Left lung (tissue), 4 donors: ENCODE measurements at regions not wholly inside any gene's neighbourhood (a gene's known extent, or its start where the extent isn't known, plus 50 kb on each side); places are given as distances from the start of the nearest gene placed in this dataset.

ENCODE experiments used
- ATAC-seq: fragments of 200-7000 bp; cut with Tn5 transposase; one replicate; pipeline ENCODE4 v1.9.1; 2020; ENCODE audit warnings: moderate library complexity
- DNase-seq, 4 donors: peaks; one replicate each; pipeline ENCODE4 v3.0.0-alpha.2; 2013 to 2020
- H3K27ac ChIP-seq, 2 donors: fragments of 200-600 bp; sonication (generic) in 1 of 2; one replicate each; pipeline versions ENCODE4 v1.5.0 to v1.8.0; 2020 to 2021
- H3K27me3 ChIP-seq, 2 donors: fragments of 200-600 bp; sonication (generic) in 1 of 2; one replicate each; pipeline versions ENCODE4 v1.5.0 to v1.8.0; 2020 to 2021
- H3K36me3 ChIP-seq, 2 donors: fragments of 200-600 bp; sonication (generic) in 1 of 2; one replicate each; pipeline versions ENCODE4 v1.5.0 to v1.8.0; 2020 to 2021
- H3K4me1 ChIP-seq, 2 donors: fragments of 200-600 bp; one replicate each; pipeline ENCODE4 v1.8.0; 2021
- H3K4me3 ChIP-seq, 2 donors: fragments of 200-600 bp; sonication (generic) in 1 of 2; one replicate each; pipeline versions ENCODE4 v1.5.0 to v1.8.0; 2020 to 2021; ENCODE audit warnings: mild to moderate bottlenecking in 1 of 2
- H3K9me3 ChIP-seq, 2 donors: fragments of 200-600 bp; sonication (generic) in 1 of 2; one replicate each; pipeline versions ENCODE4 v1.5.0 to v1.8.0; 2020 to 2021
- intact Hi-C, 2 donors: fragments of 100-400 bp; cut with DNase I; formaldehyde crosslinking; loops; one replicate each; pipeline versions ENCODE4 v1.11.2 to v1.14.2; 2022
- TF ChIP-seq, protein P1 (sequence below), 2 donors: fragments of 200-600 bp; sonication (generic) in 1 of 2; IDR thresholded peaks; one replicate each; pipeline versions ENCODE4 v1.5.0 to v1.8.0; 2021; ENCODE audit warnings: antibody characterized with exemption in 2 of 2
- donor health status: DM: no; HTN: yes; CAD: no.
- donor health status: DM: no; HTN: no; CAD: no.

DNA sequence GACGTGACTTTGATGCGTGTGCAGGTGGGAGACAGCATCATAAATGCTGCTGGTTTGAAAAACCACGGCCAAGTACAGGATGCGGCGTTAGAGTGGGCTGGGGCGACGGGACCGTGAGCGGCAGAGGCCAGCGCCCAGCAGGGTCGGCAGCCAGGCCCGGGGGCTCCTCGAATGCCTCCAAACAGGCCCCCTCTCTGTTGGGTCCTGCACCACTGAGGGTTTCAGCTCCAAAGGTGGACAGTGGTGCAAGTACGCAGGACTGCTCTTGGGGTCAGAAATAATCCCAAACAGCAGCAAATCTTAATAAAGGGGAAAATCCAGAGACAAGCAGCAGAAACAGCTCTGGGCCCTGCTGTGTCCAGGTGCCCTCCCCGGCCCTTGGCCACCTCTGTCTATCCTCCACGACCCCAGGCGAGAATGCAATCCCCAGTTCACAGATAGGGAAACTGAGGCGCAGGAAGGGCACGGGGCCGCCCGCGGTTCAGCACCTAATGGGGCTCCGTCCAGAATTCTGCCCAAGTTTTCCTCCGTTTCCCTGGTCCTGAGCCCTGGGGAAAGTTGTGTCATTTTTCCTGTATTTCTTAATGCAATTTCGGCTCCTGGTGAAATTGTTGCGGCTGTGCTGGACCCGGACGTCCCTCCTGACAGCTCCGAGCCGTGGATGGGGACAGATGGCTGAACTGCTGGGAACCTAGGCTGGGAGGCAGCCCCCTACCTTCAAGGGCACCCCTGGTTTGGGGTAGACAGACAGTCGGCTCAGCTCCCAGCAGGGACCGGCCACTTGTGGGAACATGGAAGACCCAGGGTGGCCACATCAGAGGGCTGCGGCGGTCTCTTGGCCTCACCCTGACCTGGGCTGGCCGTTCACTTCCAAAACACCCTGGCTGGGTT is 97.4 kb downstream of the FOXL3 start:
- no peaks in the 10 kb centered on the region for H3K4me1 ChIP-seq
- no peak overlapping the region for H3K4me3 ChIP-seq
- H3K36me3 ChIP-seq, result no peaks in the 10 kb centered on the region
- no peak for ATAC-seq
- DNase-seq, result peak in 1 of 4 donors; percentile 68
- no peaks in the 10 kb centered on the region for H3K27me3 ChIP-seq
- no peak overlapping the region for H3K27ac ChIP-seq
- TF ChIP-seq, protein P1, sequence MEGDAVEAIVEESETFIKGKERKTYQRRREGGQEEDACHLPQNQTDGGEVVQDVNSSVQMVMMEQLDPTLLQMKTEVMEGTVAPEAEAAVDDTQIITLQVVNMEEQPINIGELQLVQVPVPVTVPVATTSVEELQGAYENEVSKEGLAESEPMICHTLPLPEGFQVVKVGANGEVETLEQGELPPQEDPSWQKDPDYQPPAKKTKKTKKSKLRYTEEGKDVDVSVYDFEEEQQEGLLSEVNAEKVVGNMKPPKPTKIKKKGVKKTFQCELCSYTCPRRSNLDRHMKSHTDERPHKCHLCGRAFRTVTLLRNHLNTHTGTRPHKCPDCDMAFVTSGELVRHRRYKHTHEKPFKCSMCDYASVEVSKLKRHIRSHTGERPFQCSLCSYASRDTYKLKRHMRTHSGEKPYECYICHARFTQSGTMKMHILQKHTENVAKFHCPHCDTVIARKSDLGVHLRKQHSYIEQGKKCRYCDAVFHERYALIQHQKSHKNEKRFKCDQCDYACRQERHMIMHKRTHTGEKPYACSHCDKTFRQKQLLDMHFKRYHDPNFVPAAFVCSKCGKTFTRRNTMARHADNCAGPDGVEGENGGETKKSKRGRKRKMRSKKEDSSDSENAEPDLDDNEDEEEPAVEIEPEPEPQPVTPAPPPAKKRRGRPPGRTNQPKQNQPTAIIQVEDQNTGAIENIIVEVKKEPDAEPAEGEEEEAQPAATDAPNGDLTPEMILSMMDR (IDR thresholded peaks at IDR 0.05), result no peak
- H3K9me3 ChIP-seq, result peaks cover 0 to 26% of the 10 kb centered on the region in 2 donors
- intact Hi-C loops, result no loop called here

DNA sequence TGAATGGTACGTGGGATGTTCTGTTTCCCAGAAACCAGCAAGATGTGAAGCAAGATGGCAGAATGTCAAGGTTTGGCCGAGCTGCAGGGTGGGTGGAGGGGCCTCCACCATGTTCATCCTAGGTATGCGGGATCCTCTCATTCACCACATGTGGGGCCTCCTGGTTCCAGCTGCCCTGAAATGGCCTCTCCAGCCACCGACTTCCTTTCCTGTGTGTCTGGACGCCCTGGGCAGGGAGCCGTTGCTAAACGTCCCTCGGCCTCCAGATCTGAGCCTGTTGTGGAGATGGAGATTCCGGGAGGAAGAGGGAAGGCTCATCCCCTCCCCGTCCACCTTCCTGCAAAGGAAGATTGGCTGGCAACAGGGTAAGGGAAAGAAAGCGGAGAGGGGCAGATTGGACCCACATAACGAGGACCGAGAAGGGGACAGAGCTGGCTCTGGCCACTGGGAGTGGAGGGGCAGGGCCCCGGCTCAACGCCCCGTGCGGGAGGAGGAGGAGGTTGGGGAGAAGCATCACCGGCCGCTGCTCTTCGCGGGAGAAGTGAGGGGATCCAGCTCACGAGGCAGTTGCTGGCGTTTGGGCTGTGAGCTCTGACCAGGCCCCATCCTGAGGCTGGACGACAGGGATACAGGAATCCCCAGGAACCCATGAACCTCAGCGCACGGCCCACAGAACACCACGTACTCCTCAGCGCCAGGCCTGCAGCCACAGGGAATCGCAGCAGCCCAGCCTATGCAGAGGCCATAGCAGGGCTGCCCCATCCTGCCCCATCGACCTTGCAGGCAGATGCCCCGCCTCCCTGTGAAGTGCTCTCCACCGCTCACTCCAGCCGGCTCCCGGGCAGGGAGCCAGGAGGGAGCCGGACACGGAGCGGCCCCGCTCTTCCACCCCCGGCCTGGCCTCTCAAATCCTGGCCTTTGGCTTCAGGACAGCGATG is 98.3 kb downstream of the FOXL3 start:
- Histone ChIP-seq H3K9me3 (peaks cover 0 to 30% of the 10 kb centered on the region in 2 donors), H3K36me3 (no peaks in the 10 kb centered on the region), H3K4me3 (no peak overlapping the region), H3K27ac (no peak overlapping the region), H3K4me1 (no peaks in the 10 kb centered on the region), H3K27me3 (no peaks in the 10 kb centered on the region)
- TF ChIP-seq, protein P1 (IDR thresholded peaks at IDR 0.05), result no peak
- ATAC-seq (peak; percentile 97), DNase-seq (peak in 3 of 4 donors; percentile 70 to 90 (median 73))
- intact Hi-C loops, result no loop called here

DNA sequence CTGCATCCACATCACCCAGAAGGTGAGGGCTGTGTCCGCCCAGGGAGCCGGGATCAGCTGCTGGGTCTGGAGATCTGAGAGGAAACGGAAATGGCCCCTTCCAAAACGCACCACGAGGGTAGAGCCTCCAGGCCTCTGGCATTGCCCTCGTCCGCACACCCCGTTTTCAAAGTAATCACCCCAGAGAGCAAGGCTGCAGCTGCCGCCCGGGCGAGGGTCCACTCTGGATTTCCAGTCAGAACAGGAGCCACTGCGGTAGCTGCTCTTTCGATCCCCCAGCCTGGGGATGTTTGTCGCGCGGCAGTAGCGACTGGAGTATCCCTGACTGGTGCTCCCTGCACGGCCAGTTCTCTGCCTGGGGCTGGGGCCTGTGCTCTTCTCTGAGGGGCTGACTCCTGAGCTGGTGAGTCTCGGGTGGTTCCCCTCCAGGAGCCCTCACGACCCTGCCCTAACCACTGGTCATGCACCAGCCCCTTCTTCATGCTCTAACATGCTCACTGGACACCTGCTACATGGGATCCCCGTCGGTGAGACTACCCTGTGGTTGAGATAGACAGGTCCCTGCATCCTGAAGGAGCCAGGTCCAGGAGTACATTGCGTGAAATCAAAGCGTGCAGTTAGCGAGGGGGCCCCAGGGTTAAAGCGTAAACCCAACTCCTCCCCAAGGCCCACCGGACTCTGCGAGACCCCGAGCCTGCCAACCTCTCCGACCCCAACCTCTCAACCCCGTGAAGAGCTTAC is 99.2 kb downstream of the FOXL3 start:
- intact Hi-C loops, result no loop called here
- H3K4me1 ChIP-seq, result no peaks in the 10 kb centered on the region
- H3K9me3 ChIP-seq, result peaks cover 0 to 21% of the 10 kb centered on the region in 2 donors
- H3K27me3 ChIP-seq, result no peaks in the 10 kb centered on the region
- H3K27ac ChIP-seq, result no peak overlapping the region
- no peak for ATAC-seq
- TF ChIP-seq, protein P1 (IDR thresholded peaks at IDR 0.05), result no peak
- DNase-seq, result peak in 1 of 4 donors; percentile 62
- H3K4me3 ChIP-seq, result no peak overlapping the region
- H3K36me3 ChIP-seq, result no peaks in the 10 kb centered on the region

DNA sequence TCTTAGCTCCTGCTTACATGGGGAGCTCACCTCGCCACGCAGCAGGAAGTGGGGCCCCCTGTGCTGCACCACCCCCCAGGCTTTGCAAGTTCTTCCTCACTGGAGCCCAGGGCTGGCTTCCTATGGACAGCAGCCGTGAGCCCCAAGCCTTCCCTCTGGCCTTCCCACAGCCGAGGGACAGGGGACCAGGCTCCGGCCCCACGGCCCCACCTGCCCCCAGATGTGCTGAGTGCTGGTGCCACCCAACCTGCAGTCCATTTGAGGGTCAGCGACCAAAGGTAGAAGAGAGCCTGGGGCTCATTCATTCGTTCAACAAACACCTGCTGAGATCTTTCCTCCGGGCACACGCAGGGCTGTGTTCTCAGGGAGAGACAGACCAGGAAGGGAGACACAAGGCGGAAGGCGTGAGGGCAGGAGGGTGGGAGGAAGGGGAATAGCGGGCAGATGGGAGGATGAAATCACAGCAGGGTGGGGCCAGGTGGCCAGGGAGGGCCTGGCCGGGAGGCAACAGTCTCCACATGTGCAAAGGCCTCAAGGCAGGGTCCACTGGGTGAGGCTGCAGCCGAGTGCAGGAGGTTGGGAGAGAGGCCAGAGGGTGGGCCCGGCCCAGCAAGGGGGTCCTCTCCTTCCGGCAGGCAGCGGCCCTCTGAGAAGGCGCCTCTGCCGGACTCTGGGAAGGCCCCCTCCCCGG is 100.1 kb downstream of the FOXL3 start:
- Histone ChIP-seq H3K36me3 (no peaks in the 10 kb centered on the region), H3K4me3 (no peak overlapping the region), H3K4me1 (no peaks in the 10 kb centered on the region), H3K27ac (no peak overlapping the region), H3K9me3 (peaks cover 0 to 18% of the 10 kb centered on the region in 2 donors), H3K27me3 (no peaks in the 10 kb centered on the region)
- TF ChIP-seq, protein P1 (IDR thresholded peaks at IDR 0.05), result no peak
- ATAC-seq (no peak), DNase-seq (peak in 1 of 4 donors; percentile 69)
- intact Hi-C loops, result no loop called here
